AG09319 (cell line): ENCODE measurements at regions not wholly inside any gene's neighbourhood (a gene's known extent, or its start where the extent isn't known, plus 50 kb on each side); places are given as distances from the start of the nearest gene placed in this dataset.

Source experiments
- DNase-seq: peaks from one replicate; pipeline ENCODE4 v3.0.0-alpha.2; 2010; ENCODE audit warnings: low read depth; ENCODE audit errors: extremely low read depth
- TF ChIP-seq, protein P1 (sequence below): IDR thresholded peaks from 2 replicates; pipeline ENCODE4 v1.5.1; 2011; ENCODE audit warnings: low read depth, mild to moderate bottlenecking, inconsistent platforms, low read length, moderate library complexity

DNA sequence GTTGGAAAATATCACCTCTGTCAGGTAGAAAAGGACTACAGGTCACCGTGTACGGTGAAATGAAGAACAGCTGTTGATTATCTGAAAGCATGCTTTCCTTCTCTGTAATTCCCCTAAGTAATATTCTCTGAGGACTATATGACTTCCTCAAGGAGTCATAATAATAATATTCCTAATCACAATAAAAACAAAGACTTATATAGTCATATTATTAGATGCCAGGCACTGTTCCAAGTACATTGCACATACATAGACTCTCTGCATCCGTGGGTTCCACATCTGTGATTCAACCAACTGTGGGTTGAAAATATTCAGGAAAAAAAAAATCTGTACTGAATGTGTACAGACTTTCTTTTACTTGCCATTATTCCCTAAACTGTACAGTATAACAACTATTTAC, 512.4 kb upstream of the ID2 start:
- TF ChIP-seq, protein P1, sequence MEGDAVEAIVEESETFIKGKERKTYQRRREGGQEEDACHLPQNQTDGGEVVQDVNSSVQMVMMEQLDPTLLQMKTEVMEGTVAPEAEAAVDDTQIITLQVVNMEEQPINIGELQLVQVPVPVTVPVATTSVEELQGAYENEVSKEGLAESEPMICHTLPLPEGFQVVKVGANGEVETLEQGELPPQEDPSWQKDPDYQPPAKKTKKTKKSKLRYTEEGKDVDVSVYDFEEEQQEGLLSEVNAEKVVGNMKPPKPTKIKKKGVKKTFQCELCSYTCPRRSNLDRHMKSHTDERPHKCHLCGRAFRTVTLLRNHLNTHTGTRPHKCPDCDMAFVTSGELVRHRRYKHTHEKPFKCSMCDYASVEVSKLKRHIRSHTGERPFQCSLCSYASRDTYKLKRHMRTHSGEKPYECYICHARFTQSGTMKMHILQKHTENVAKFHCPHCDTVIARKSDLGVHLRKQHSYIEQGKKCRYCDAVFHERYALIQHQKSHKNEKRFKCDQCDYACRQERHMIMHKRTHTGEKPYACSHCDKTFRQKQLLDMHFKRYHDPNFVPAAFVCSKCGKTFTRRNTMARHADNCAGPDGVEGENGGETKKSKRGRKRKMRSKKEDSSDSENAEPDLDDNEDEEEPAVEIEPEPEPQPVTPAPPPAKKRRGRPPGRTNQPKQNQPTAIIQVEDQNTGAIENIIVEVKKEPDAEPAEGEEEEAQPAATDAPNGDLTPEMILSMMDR: no peak
- DNase-seq: peak; percentile 69

- no peak for DNase-seq
Observed at GRCh38 chr2:8170552-8171327, 511.1 kb upstream of the ID2 start.

DNA sequence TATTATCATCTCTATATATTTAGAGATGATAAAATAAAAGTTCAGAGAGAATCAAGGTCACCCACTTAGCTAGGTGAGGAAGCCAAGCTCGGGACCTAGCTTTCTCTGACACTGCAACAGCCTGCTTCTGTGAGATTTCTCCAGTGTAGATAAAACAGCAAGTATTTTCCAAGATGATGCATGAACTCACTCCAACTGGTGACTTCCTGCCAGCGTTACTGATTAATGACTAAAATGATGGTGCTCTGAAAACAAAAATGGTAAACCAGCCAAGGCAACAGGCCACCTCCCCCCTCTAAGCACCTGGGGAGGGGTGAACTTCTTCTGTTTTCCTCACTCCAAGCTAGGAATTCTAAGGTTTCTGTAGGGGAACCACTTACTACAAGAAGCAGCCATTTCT, 510.2 kb upstream of the ID2 start:
- TF ChIP-seq, protein P1: no peak
- DNase-seq: no peak

More at GRCh38 chr2:8170552-8171327, 511.1 kb upstream of the ID2 start:
- TF ChIP-seq, protein P1: no peak

GRCh38 chr2:8172661-8173060, 509.2 kb upstream of the ID2 start:
- DNase-seq: no peak
- TF ChIP-seq, protein P1: no peak

DNA sequence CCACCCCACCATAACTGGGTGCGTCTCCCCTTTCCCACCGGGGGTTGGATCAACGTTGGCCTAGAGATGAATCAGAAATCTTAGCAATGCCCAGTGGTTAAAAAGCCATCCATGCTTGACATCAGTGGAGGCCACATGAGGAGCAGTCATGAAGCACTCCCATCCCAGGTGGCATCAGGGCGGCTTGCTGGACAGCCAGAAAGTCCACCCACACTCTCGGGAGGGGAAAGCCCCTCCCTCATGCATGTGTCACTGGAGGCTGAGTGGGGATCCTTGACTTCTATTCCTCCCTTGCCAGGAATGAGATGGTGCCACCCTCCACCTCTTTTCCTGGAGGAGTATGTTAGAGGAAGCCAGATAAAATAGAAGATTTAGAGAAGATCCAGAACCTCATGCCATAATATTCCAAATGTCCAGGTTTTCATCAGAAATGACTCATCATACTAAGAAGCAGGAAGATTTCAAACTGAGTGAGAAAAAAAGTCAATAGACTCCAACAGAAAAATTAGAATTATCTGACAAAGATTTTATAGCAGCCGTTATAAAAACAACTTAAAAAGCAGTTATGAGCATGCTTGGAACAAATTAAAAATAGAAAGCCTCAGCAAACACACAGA, 507.1 kb upstream of the ID2 start:
- DNase-seq: no peak
- TF ChIP-seq, protein P1: no peak

DNA sequence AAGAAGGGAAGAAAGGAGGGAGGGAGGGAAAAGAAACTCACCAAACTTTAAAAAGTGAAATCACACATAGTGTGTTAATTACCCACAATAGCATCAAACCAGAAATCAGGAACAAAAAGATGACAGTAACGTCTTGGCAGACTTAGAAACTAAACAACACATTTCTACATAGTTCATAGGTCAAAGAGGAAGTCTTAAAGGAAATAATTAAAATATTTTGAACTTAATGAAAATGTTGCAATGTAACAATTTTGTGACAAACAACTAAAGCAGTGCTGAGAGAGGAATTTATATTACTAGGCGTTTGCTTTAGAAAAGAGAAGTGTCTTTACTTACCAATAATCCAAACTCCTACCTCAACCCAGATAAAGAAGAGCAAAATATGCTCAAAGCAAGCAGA, 505.0 kb upstream of the ID2 start:
- DNase-seq: no peak
- TF ChIP-seq, protein P1: no peak

DNA sequence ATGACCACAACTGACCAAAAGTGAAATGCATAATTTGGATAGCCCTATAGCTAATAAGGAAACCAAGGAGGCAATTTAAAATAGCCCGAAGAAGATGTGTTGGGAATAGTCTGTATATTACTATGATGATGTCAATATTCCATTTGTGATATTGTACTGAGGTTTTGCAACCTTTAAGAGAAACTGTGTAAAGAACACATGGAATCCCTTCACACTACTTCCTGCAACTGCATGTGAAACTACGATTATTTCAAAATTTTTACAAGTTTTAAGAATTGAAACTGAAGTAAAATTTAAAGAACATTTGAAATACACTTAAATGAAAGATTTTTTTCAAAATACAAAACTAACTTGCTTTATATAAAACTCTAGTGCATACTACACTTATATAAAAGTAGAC, 504.3 kb upstream of the ID2 start:
- DNase-seq: no peak
- TF ChIP-seq, protein P1: no peak
